ENCODE measurements at regions not wholly inside any gene's neighbourhood (a gene's known extent, or its start where the extent isn't known, plus 50 kb on each side); places are given as distances from the start of the nearest gene placed in this dataset.

DNA sequence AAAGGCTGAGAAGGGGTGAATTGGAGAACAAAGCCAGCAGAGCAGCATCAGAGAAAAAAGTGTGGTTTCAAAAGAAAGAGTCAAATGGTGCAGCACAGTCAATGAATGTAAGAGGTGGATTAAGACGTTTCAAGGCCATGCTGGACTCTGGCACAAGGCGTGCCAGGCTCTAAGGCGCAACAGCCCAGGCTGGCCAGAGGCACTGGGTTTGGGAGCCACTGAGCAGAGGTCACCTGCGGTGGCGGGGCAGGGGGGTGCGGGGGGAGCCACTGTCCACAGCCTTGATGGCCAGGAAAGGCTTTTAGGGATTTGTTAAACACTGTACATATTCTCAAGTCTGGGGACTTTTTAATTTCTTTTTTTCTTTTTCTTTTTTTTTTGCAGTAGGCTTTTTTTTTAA lies 222.5 kb upstream of the FAT1 start:
- TF ChIP-seq CTCF (conservative IDR thresholded peaks at IDR 0.05 in 1 of 2, IDR thresholded peaks at IDR 0.05 in 1 of 2; ENCODE audit: extremely low read depth in 1 of 2, insufficient read depth in 1 of 2, low read depth in 1 of 2, low read length in 2 of 2), result no peak
- no peak for TF ChIP-seq EZH2 (IDR thresholded peaks at IDR 0.05; ENCODE audit: borderline replicate concordance, low read length)

Measured in mammary epithelial cell (primary cell).